Lung microvascular endothelial cell (primary cell): ENCODE measurements at regions not wholly inside any gene's neighbourhood (a gene's known extent, or its start where the extent isn't known, plus 50 kb on each side); places are given as distances from the start of the nearest gene placed in this dataset.

Experiments used
- DNase-seq, 2 donors: peaks; one replicate each; pipeline versions ENCODE4 v3.0.0 to v3.0.0-alpha.2; 2010; ENCODE audit warnings: low read depth in 2 of 2

GRCh38 chr20:6421321-6422248, 298.8 kb upstream of the FERMT1 start:
- DNase-seq = no peak

DNA sequence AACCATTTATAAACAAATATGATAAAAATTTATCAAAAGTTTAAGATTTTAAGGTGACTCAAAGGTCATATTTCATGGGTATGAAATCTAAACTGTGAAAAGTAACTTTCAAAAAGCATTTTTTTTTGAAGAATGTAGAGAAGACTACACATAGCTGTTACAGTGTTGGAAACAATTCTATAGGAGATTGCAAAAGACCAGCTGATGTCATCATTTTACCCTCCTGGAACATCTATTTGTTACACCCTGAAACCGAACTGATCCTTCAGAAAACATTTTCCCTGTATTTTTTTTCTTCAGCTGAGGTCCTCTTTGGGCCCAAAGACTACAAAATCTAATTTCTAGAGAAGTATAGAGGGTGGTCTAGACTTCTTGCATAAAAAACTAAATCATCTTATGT, 297.5 kb upstream of the FERMT1 start:
- DNase-seq = no peak

GRCh38 chr20:6418732-6419131, 295.9 kb upstream of the FERMT1 start:
- no peak for DNase-seq

DNA sequence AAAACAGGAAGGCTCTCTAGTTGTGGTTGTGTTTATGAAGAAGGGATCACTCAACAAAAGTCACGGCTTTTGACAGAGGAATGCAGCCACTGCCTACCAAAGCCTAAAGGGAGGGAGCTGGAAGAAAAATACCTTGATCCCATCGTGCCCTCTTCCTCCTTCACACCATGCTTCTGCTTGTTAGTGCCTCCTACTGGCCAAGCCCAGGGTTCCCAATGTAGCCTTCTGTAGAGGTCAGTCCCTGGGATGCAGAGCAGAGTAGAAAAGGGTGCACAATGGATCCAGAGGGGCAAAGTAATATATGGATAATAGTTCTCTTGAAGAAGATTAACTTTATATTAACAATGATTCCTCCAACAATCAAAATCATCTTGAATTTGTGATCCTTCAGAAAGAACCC, 293.5 kb upstream of the FERMT1 start:
- DNase-seq = no peak

GRCh38 chr20:6411651-6412050, 288.8 kb upstream of the FERMT1 start:
- no peak for DNase-seq

- DNase-seq = no peak
Measured at GRCh38 chr20:6410721-6411120, 287.9 kb upstream of the FERMT1 start.

DNA sequence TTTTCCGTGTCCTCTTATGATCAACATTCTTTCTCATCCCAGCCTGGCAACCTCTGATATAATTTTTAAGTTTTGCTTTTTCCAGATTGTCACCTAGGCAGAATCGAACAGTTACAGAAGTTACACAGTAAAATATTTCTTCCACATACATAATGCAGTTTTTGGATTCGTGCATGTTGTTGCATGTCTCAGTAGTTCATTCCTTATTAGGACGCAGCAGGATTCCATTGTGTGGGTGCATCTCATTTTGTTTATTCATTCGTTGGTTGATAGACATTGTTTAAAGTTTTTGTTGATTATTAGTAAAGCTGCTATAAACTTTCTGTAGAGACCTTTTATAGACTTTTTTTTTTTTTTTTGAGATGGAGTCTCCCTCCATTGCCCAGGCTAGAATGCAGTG, 284.3 kb upstream of the FERMT1 start:
- no peak for DNase-seq

DNA sequence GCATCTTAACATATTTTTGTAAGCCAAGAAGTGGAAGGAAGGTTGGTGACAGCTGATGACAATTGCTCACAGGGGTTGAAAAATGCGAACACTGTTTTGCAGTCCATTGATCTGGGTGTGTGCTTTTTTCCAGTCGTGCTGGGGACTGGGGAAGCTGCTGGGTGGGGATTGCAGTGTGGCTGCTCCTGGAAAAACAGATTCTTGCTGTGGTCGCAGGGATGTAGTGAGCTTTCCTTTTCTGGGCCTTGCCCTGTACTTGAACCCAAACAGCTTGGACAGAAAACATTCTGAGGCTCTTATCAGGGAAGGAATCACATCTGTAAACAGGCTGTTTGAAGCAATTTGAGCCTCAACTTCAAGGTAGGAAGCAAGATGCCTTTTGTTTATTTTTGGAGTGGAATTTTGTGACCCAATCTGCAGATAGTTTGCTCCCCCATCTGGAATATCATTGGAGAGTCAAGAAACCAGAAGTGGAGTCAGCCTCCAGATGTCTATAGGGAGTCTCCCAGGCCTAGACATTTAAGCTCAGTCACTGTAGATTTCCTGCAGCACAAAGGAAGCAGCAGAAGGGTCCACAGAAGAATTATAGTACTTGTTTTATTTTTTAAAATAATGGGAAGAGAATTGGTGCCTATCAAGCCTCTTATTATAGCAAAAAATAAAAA, 279.2 kb upstream of the FERMT1 start:
- no peak for DNase-seq

GRCh38 chr20:6397115-6397514, 274.3 kb upstream of the FERMT1 start:
- no peak for DNase-seq

- DNase-seq = no peak
Measured at GRCh38 chr20:6395695-6396094, 272.9 kb upstream of the FERMT1 start.

DNA sequence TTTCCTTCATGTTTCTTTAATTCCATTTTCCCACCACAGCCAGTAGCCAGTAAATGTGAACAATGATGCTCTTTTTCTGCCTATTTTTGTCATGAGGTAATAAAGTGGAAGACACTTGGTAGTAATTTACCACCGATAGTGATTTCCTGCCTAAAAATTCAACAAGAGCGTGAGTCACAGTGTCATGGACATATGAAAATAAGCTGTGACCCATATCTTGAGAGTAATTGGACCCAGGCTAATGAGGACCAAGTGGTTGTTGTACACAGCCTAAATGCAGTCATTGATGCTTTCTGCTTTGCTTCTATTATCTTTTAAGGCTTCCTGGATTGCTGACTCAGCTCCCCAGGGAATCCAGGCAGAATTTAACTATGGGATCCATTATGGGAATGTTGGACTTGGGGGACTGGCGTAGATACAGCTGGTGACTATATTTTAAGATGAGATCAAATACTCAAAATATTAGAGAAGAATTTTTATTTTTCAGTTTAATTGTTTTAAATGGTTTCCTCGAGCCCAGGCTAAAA, 265.9 kb upstream of the FERMT1 start:
- no peak for DNase-seq

DNA sequence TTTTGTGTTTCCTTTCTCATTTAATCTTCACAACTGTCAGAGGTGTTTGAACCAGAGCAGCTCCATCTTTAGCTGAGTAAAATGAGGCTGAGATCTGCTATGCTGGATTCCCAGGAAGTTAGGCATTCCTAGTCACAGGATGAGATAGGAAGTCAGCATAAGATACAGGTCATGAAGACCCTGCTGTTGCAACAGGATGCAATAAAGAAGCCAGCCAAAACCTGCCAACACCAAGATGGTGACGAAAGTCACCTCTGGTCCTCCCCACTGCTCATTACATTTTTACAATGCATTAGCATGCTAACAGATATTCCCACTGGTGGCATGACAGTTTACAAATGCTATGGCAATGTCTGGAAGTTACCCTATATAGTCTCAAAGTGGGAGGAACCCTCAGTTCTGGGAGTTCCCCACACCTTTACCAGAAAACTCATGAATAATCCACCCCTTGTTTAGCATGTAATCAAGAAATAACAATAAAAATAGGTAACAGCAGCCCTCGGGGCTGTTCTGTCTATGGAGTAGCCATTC, 262.2 kb upstream of the FERMT1 start:
- no peak for DNase-seq

DNA sequence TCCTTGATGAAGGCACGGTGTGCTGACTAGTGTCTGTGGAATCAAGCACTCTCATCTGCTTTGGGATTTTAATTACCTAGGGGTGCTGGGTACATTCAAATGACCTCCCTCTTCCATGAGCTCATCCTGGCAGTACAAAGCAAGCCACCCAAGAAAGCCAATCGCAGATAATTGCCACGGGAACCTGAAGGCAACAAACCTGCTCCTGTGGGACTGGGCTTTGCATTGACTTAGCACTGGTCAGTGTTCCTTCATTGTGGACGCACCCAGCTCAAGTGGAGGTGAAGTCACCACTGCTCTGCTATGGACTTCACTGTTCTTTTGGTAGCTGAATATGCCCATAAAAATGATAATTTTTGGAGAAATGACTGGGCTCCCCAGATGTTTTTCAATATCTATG, 261.6 kb upstream of the FERMT1 start:
- no peak for DNase-seq

DNA sequence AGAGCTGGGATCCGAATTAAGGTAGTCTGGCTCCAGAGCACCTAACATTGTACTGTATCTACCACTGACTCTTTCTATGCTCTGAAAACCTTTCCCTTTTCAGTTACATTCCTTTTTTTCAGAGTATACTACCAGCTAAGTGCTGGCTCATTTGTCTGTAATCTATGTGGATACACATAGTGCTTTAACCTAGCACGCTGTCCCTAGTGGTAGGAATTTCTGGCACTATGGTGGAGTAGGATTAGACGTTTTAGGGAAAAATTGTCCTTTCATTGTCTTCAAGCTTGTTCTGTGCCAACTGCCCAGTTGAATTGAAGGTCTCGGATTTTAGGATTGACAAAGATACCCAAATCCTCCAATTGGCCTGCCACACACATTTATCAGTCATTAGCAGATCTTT, 259.1 kb upstream of the FERMT1 start:
- DNase-seq = no peak

DNA sequence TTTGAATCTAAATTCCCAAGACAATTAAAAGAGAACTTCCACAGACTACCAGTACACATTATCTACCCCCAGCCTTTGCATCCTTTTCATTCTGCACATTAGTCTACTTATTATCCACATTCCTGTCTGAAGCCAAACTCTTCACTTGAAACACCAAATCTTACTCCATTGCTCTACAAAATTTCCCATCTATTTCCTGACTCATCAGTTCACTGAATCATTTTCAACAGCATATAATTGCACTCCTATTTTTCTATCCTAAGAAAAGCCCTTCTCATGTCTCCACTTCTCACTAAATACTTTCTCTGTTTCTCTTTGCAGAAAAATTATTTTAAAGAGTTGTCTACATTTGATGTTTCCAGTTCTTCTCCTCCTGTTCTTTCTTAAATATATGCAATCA, 239.4 kb upstream of the FERMT1 start:
- DNase-seq = no peak

GRCh38 chr20:6360766-6361165, 237.9 kb upstream of the FERMT1 start:
- DNase-seq = no peak

- DNase-seq = no peak
Measured at GRCh38 chr20:6355754-6356451, 233.1 kb upstream of the FERMT1 start.

- DNase-seq = no peak
Measured at GRCh38 chr20:6348908-6349307, 226.1 kb upstream of the FERMT1 start.

GRCh38 chr20:6347916-6348315, 225.1 kb upstream of the FERMT1 start:
- no peak for DNase-seq

DNA sequence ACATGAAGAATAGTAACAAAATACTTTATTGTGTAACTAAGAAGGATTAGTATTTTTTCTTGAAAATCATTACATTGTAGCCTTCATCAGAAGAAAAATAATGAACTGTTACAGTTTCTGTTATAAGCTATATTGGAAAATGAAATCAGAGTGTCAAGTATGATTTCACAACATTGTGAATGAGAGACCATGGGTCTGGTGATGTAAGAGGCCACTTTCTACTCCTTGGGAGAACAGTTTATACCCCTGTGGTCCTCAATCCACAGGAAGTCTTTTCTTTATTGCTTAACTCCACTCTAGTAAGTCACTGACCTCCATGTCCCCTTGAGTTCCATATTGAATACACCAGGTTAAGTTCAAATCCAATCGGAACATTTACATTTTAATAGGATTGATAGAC, 218.7 kb upstream of the FERMT1 start:
- no peak for DNase-seq

DNA sequence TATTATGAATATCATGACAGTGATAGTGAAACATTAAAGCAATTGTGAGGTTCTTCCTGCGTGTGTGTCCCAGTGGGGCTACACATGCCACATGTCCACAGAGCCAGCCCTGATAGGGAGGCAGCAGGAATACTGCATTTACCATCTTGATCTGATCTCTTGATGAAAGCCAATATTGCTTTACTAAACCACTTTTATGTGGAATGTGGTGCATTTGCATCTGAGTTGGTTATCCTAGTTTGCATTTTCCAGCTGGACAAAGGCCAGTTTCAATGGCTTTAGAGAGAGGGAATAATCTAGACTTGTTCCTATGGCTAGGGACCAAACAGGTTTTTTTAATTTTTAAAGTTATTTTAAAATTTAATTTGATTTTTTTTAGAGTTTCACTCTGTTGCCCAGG, 216.3 kb upstream of the FERMT1 start:
- DNase-seq = no peak

- no peak for DNase-seq
Measured at GRCh38 chr20:6333110-6333509, 210.3 kb upstream of the FERMT1 start.
